GM12872 (cell line): ENCODE measurements at regions not wholly inside any gene's neighbourhood (a gene's known extent, or its start where the extent isn't known, plus 50 kb on each side); places are given as distances from the start of the nearest gene placed in this dataset.

Source experiments
- TF ChIP-seq, protein P1 (sequence below): IDR thresholded peaks from 3 replicates; pipeline ENCODE4 v1.5.1; 2011; ENCODE audit warnings: low read depth, mild to moderate bottlenecking, low read length, moderate library complexity; ENCODE audit not compliant: insufficient read depth

GRCh38 chr2:39568561-39569006 is 97.1 kb upstream of the TMEM178A start:
- TF ChIP-seq, protein P1, sequence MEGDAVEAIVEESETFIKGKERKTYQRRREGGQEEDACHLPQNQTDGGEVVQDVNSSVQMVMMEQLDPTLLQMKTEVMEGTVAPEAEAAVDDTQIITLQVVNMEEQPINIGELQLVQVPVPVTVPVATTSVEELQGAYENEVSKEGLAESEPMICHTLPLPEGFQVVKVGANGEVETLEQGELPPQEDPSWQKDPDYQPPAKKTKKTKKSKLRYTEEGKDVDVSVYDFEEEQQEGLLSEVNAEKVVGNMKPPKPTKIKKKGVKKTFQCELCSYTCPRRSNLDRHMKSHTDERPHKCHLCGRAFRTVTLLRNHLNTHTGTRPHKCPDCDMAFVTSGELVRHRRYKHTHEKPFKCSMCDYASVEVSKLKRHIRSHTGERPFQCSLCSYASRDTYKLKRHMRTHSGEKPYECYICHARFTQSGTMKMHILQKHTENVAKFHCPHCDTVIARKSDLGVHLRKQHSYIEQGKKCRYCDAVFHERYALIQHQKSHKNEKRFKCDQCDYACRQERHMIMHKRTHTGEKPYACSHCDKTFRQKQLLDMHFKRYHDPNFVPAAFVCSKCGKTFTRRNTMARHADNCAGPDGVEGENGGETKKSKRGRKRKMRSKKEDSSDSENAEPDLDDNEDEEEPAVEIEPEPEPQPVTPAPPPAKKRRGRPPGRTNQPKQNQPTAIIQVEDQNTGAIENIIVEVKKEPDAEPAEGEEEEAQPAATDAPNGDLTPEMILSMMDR: no peak

DNA sequence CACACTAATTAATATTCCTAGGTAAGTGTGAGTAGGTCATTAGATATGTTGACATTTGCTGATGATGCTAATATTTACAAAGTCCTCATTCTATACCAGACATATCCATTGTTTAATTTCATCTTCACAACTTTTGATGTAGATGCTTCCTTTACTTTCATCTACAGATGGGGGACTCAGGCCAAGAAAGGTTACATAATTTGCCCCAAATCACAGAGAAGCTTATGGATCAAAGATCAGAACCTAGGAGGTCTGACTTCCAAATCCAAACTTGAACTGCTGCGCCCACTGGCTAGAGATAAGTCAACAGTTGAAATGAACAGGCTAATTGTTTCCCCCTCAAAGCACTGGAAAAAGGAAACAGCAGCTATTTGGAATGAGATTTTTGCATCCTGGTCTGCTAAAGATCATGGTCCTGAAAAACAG is 95.6 kb upstream of the TMEM178A start:
- TF ChIP-seq, protein P1: no peak

DNA sequence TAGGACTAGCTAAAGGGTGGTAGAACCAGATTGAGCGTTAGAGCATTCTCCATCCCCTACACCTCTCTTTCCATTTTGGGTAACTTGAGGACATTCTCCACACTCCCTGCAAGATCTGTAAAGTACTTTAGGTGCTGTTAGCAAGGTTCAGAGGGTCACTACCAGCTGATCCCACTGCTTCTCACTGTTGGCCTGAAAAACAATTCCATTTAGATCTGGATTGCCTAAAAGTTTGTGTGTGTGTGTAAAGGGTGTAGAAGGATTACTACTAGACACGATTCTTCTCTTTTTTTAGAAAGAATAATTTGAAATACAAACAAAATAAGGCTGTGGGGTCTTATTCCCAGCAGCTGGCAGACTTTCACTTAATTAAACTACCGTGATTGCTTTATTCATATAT is 95.1 kb upstream of the TMEM178A start:
- TF ChIP-seq, protein P1: no peak

DNA sequence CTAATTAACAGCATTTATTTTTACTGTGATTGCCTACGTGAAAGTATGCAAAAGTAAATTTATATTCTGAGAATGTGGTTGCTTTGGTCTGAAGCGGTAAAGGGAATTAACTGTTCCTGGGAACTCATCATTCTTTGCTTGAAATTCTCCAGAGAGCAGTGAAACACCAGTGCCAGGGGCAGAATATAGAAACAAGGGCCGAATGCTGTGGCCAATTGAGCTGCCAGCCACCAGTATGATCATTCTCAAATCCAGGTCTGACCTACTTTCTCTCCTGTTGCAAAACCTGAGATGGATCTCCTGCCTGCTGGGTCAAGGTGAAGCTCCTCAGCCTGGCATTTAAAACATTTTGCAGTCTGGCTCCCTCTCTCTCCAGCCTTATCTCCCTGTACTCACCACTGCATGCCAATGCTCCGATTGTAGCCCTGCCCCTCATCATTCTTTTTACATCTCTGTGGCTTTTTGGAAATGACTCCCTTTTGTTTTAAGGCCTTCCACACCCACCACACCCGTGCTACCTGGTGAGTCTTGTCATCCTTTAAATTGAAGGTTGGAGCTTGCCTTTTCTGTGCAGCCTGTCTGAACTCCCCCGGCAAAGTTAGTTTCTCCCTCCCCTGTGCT is 94.5 kb upstream of the TMEM178A start:
- TF ChIP-seq, protein P1: no peak

- TF ChIP-seq, protein P1: no peak
Observed at GRCh38 chr2:39573276-39573675, 92.4 kb upstream of the TMEM178A start.

DNA sequence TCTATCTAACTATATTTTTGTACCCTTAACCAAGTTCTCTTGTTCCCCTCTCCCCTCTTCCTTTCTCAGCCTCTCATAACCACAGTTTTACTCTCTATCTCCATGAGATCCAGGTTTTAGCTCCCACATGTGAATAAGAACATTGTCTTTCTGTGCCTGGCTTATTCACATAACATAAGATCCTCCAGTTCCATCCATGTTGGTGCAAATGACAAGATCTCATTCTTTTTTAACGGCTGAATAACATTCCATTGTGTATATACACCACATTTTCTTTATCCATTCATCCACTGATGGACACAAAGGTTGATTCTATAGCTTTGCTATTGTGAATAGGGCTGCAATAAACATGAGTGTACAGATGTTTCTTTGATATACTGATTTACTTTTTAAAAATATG is 83.9 kb upstream of the TMEM178A start:
- TF ChIP-seq, protein P1: no peak

GRCh38 chr2:39583213-39583612 is 82.5 kb upstream of the TMEM178A start:
- TF ChIP-seq, protein P1: no peak
